T-helper 22 cell (primary cell): ENCODE measurements at regions not wholly inside any gene's neighbourhood (a gene's known extent, or its start where the extent isn't known, plus 50 kb on each side); places are given as distances from the start of the nearest gene placed in this dataset.

Experiments
- DNase-seq: peaks from one replicate; pipeline ENCODE4 v3.0.0-alpha.2; 2020; ENCODE audit warnings: low read depth

DNA sequence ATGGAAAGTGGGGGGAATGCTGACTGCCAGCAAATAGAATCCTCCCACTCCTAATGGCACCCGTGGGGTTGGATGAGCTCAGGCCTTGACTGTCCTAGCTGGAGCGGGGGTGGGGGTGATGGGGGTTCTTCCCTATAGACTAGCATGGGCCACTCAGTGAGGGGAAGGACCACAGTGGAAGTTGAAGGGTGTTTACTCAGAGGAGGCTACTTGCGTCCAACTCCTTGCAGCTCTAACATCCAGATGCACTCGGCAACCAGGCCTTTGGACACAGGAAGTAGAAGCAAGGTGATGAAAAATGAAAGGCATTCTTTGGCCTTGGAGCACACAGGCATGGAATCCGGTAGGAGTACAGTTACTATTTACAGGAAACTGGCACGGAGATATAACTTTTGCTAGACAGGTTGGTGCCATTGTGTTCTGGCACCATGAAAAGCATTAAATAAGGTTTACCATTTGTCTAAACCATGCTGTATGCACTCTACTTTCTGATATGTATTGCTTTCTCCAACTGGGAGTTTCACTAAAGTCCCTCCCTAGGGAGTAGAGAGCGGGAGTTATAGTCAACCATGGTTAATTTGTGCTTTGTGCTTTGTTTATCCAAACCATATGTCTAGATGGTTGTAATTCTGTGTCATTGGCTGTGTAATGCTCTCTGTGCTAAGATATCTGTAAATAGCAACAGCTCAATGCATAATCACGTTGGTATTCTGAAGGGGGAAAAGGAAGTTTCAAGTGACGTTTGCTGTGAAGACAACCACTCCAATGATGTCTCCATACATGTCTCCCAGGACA lies 125.3 kb downstream of the TSHZ3 start:
- no peak for DNase-seq

DNA sequence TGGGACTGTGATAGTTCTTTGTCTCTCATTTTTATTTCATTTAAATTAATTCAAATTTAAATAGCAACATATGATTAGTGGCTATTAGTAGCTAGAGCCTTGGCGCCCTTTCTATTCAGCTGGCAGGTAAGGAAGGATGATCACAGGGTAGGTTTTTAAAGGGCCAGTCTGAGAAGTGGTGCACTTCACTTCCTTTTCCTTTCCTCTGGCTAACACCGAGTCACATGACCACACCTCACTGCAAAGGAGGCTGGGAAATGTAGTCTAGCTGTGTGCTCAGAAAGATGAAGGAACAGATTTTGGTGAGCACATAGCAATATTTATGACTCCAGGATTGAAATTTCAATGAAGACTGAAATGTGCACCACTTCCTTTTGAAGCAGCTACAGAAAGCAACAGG lies 128.7 kb downstream of the TSHZ3 start:
- DNase-seq = peak; percentile 6

DNA sequence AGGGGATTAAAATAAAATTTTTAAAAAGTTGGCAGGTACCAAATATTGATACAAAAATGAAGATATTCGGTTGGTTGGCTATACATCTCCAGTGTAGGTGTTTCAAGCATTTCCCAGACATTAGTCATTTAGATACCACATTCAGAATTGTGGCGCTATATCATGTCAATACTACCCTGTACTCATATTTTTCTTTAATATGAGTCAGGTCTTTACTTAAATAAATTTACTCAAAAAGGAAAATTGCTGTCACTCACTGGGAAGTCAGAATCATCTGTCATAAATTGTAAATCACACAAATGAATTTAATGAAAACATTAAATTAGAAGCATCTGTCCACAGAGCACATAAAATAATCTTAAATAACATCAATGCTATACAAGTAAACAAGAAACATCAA lies 134.2 kb downstream of the TSHZ3 start:
- DNase-seq = no peak

DNA sequence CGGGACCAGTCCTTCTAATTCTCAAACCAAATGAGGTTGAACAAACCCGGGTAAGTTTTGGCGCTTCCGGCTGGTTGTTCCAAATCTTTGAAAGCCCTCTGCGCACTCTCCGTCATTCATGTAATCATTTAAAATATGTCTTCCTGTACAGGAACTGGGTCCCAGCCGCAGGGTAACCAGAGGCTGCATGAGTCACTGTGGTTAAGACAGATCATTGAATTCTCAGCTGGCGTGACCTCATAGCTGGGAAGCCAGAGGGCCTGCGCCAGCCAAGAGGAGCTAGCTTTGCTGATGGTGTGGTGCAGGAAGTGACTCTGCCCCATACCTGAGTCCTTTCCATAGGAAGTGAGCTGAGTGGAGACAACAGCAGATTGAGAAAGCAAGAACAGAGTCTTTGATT lies 135.2 kb downstream of the TSHZ3 start:
- peak; percentile 82 for DNase-seq

DNA sequence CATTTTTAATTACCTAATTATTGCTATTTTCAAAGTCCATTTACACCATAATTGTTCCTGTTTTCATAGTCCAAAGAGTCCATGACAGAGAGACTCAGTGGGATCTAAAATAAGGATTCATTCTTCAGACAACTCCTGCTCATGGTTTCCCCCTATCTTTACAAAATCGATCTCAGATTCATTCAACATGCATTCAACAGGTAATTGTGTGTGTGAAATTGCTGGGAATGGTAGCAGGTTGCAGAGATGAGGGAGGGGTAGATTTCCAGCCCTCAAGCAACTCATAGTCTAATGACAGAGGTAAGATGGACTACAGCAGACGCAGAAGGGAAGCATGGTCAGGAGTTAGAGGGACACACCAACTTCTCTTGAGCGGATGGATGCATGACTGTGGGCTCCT lies 138.1 kb downstream of the TSHZ3 start:
- DNase-seq = no peak

DNA sequence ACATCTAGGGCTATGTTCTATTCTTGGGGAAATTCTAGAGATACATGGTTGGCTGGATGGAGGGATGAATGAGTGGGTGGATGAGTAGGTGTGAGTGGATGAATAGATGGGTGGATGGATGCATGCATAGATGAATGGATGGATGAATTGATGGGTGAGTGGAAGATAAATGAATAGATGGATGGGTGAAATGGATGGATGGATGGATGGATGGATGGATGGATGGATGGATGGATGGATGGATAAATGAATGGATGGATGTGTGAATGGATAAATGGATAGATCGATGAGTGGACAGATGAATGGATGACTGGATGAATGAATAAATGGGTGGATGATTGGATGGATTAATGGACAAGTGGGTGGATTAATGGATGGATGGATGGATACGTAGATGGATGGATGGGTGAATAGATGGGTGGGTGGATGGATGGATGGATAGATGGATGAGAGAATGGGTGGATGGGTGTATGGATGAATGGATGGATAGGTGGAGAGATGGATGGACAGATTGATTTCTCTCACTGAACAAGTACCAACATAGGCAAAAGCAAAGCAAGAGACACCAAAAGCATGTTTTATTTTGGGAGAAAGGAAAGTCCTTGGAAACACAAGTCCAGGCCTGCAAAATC lies 143.2 kb downstream of the TSHZ3 start:
- no peak for DNase-seq

DNA sequence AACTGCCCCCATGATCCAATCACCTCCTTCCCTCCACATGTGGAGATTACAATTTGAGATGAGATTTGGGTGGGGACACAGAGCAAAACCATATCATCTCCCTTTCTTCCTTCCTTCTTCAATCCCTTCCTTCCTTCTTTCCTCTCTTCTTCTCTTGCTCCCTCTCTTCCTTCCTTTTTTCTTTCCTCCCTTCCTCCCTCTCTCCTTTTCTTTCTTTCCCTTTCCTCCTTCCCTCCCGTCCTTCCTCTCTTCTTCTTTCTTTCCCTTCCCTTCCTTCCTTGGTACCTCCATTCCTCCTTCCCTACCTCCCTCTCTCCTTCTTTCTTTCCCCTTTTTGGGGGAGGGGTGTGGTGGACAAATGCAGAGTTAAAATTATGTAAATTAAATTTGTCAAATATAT lies 145.1 kb downstream of the TSHZ3 start:
- DNase-seq = no peak

DNA sequence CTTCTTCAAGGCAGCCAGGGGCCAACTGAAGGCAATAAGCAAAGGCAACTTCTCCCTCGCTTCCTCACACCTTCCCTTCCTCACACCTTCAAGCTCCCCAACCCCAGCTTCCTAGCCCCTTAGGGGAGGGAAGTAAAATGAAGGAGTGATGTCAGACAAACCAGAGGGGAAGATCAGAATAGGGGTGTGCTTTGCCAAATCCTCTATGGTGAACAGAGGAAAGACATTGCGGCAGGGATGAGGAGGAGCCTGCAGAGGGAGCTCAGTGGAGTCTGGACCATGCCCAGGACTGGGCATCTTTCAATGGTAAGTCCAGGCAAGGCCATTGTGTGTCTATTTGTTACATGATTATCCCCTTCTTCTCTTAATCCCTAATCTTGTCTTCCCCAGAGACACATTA lies 164.0 kb downstream of the TSHZ3 start:
- DNase-seq = no peak

DNA sequence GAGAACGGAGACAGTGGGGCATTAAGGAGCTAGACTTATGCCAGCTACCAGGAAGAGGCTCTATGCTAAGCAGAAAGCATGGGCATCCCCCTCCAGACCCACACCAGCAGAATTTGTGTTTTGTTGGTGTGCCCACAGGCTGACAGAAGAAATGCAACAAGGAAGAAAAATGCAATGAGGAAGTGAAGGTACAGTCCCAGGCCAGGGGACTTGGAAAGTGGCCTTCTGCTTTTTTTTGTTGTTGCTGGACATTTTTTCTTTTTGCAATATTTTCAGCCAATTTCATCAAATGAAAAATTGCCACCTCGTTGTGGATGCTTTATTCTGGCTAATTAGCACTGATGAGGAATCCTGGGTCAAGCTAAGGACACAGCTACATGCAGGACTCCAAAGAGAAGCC lies 167.7 kb downstream of the TSHZ3 start:
- no peak for DNase-seq

DNA sequence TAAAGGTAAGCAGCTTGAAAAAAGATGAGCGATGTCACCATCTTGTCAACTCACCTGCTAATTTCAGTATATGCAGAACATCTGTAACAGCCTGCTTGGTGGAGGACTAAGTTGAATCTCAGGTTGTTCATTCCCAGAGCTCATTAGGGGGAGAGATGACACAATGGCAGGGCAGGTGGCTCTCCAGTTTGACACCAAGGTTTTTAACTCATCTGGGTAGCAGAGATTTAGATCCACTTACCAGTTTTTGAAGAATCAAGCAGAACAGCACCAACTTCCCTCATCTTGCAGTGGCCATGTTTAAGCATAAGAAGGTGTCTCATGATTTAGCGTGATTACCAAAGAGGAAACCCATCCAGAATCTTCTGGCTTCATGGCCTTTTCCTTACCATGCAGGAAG lies 168.3 kb downstream of the TSHZ3 start:
- no peak for DNase-seq

DNA sequence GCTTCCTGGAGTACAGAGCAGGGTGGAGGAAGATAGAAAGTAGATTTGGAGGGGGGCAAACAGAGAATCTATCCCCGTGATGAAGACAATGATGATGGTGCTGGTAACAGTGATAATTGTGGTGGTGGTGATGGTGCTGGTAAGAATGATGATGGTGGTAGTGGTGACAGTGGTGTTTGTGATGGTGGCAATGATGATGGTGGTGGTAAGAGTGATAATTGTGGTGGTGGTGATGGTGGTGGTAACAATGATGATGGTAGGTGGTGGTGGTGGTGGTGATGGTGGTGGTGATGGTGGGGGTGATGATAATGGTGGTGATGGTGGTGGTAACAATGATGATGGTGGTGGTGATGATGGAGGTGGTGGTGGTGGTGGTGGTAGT lies 169.8 kb downstream of the TSHZ3 start:
- DNase-seq = no peak

DNA sequence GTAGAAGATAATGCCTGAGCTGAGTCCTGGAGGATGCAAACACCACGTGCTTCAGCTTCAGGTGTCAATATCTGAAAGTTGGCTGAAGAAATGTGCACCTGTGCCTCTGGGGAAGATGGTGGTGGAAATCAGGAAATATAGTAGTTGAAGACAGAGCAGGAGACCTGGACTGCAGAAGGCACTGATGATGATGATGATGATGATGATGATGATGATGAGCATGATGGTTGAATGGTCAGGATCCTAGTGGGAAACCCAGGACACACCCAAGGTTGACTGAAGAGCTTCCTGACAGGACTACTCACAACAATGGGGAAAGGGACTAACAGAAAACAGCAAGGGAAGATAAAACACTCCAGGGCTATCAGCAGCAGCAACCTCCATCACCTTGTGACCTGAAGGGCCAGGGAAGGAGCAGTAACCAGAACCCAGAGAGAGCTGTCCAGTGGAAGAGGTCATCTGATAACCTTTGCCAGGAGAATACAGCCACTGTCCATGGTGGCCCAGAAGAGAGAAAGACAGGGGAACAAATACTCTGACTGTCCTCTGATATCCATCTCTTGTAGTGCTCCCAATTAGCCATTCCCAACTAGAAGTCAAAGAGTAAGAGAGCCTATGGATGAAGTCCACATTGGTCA lies 170.3 kb downstream of the TSHZ3 start:
- DNase-seq = no peak

DNA sequence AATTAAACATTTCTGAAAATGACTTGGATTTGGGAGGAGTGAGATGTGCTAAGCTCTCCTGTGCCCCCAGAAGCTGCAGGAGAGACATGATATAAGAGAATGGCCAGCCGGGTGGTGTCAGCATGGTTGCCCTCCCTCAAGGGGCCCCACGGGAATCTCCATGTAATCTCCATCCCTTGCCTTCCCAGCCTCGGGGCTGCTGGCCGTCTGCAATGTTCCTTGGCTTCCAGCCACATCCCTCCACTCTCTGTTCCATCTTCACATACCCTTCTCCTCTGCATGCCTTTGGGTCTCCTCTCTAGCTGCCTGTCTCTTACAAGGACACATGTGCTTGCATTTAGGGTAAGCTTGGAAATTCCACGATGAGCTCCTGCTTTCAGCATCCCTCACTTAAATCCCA lies 172.0 kb downstream of the TSHZ3 start:
- no peak for DNase-seq

DNA sequence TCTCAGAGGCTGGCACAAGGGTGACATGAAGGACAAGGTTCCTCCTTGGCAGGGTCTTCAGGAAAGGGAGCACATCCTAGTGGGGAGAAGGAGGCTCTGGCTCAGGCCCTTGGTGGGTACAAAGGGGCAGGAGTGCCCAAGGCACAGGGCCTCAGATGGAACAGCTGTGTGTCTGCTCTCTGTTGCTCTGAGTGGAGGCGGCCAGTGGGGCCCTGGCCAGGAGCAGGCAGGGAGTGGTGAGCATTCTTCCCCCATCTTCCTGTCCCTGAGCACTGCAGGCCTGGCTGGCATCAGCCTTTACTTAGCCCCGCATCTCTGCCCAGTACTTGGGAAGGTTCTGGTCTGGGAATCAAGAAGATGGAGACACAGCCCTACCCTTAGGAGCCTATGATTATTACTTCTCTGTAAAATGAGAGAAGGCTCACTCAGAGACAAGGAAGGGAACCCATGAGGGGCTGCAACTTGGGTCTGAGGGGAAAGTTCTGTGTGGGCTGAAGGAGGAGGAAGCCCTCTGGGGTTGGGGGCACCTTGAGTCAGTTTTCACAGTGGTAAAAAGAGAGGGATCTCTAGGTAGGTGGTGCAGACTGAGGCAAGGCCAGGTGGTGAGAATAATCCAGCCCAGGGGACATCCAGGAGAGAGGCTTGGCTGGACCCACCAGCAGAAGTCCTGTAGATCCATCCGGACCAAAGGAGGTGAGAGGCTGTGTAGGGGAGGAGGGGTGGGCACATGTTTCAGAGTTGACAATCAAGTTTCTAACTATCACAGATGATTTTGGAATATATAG lies 173.5 kb downstream of the TSHZ3 start:
- no peak for DNase-seq

DNA sequence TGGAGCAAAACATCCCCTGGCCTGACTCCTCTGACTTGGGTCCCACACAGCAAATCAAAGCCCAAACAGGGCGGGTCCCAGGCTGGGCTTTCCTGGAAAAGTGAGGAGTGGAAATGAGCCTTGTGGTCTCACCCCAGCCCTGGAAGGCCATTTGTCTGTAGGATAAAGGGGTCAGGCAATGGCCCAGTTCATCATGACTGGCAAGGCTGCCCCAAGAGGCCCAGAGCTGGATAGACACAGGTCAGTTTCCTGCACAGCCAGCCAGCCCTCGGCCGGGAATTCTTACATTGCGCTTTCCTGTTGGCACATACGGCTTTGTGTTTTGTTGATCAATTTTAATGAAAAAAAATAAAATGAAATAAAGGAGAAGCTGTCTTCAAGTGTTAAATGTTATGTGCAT lies 174.3 kb downstream of the TSHZ3 start:
- DNase-seq = no peak

DNA sequence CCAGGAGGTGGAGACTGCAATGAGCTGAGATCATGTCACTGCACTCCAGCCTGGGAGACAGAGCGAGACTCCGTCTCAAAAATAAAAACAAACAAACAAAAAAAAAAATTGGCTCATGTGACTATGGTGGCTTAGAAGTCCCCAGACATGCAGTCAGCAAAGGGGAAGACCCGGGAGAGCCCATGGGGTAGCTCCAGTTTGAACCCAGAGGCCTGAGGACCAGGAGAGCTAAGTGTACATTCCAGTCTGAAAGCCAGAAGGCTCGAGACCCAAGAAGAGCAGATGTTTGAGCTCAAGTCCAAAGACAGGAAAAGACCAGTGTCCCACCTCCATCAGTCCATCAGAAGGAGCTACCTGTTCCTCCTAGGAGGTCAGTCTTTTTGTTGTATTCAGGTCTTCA lies 175.2 kb downstream of the TSHZ3 start:
- no peak for DNase-seq

DNA sequence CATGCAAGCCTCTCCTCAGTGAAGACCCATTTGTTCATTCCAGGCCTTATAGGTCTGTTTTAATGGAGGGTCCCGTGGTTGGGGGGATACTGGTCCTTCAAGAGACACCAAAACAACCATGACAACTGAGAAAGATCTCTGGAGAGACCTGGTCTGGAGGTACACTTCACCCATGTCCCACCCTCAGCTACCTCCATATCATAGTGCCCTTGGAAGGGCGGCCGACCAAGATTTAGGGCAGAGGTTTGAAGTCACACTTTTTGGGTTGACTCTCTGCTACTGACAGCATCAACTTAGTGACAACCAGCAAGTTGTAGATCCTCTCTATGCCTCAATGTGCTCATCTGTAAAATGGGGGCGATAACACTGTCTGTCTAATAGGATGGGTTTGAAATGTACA lies 177.3 kb downstream of the TSHZ3 start:
- no peak for DNase-seq

DNA sequence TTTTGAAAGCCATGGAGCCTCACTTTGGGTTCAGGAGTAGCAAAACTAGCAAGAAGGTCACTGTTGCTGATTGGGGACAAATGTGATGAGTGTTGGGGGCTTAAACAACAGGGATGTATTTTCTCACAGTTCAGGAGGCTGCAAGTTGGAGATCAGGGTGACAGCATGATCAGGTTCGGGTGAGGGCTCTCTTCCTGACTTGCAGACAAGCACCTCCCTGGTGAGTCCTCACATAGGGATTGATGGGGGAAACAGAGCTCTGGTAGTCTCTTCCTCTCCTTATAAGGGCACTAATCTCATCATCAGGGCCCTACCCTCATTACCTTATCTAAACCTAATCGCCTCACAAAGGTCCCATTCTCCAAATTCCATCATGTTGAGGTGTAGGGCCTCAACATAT lies 179.2 kb downstream of the TSHZ3 start:
- no peak for DNase-seq

DNA sequence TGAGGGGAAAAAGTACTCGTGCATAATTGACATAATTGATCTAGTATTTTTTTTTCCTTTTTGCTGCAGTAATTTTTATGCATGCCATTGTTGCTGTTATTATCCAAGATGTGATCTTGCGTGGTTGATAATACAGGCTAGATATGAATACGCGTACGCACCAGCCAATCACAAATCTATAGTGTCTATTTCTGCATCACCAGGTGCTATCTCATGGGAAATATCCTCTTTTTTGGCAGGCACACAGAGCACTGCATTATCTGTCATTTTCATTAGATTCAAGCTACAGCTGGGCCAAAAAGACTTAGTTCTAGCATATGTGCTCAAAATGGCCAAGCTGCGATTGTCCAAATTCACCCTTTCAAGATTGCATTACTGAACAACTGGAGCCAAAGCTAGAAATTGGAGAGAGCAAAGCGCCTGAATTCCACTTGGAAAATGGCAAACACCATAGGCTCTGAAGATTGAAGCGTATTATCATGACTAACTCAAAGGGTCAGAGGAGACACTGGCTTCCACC lies 181.1 kb downstream of the TSHZ3 start:
- DNase-seq = no peak

DNA sequence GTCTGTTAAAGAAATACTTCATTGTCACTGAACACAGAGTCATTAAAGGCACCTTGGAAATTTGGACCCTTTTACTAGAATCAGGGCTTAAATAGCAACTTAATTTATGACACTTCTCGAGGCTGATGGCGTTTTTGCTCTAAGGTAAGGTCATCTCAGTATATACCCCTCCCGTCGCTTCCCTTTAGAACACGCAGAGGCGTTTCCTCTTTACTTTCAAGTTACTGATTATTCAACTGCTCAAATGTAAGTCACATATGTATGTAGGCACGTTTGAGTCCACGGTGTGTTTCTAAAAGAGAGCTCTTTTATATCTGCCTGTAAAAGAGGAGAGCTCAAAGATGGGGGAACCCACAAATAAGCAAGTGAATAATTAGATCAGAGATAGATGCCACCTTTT lies 181.5 kb downstream of the TSHZ3 start:
- DNase-seq = no peak

DNA sequence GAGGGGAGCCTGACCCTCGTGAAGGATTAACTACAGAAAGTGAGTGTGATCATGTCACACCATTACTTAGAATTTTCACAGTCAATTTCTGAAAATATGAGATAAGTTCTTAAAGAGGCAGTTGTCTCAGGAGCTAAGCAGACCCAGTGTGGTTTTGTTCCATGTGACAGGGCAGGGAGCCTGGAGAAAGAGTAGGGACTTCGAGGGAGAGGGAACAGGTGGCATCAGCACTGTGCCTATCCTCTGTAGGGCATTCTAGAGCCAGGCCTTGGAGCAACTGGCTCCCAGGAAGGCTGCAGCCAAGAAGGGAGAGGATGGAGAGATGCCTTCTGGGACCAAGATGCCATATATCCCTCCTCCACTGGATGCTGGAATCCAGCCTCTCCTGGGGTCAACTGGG lies 183.0 kb downstream of the TSHZ3 start:
- no peak for DNase-seq

DNA sequence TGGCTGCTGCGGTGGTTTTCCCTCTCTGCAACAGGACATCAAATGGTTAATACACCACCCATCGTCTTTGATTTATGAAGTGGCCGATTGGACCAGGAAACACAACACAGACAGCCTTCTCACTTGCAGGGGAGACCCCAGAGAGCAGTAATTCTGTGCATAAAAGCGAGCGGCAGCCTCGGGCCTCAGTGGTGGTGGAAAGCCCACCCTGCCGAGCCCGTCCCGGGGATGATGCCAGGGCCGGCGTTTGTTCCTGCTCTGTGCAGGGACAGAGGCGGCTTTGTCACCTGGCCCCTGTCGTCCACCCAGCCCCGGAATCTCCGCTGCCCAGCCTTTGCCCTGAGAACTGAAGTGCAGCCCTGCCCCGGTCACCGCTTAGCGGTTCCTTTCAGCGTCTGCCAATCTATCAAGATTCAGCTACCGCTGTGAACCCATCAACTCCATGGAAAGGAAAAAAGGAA lies 184.4 kb downstream of the TSHZ3 start:
- no peak for DNase-seq
